Natural killer cell (primary cell): ENCODE measurements at regions not wholly inside any gene's neighbourhood (a gene's known extent, or its start where the extent isn't known, plus 50 kb on each side); places are given as distances from the start of the nearest gene placed in this dataset.

Experiments
- ATAC-seq, 3 donors: fragments of 150-1000 bp in 2 of 3; fragments of 200-7000 bp in 1 of 3; cut with Tn5 transposase; 1 replicate in 1 of 3; 2 replicates in 2 of 3; pipeline ENCODE4 v1.10.0; 2021; ENCODE audit warnings: mild to moderate bottlenecking in 2 of 3, moderate library complexity in 2 of 3
- DNase-seq, 2 donors: peaks; one replicate each; pipeline versions ENCODE4 v3.0.0 to v3.0.0-alpha.2; 2013 to 2021; ENCODE audit warnings: mixed read lengths in 1 of 2
- H3K27ac ChIP-seq: one replicate; pipeline ENCODE4 v1.5.1; 2013; ENCODE audit warnings: mild to moderate bottlenecking, low read length
- H3K27me3 ChIP-seq: one replicate; pipeline ENCODE4 v1.6.1; 2013; ENCODE audit warnings: low read length; ENCODE audit not compliant: control insufficient read depth, insufficient read depth
- H3K36me3 ChIP-seq: one replicate; pipeline ENCODE4 v1.6.1; 2013; ENCODE audit warnings: low read length; ENCODE audit not compliant: control insufficient read depth, insufficient read depth
- H3K4me1 ChIP-seq: one replicate; pipeline ENCODE4 v1.6.1; 2013; ENCODE audit warnings: low read length; ENCODE audit not compliant: control insufficient read depth, insufficient read depth
- H3K4me3 ChIP-seq: one replicate; pipeline ENCODE4 v1.5.1; 2013; ENCODE audit warnings: low read length
- H3K9me3 ChIP-seq: one replicate; pipeline ENCODE4 v1.6.1; 2013; ENCODE audit warnings: low read length; ENCODE audit not compliant: control insufficient read depth, insufficient read depth
- H3K27ac Mint-ChIP-seq, 2 donors: one replicate each; pipeline ENCODE4 v1.8.0; 2022; ENCODE audit warnings: mild to moderate bottlenecking in 2 of 2, mixed read lengths in 2 of 2, moderate library complexity in 1 of 2
- H3K27me3 Mint-ChIP-seq, 2 donors: one replicate each; pipeline ENCODE4 v1.8.0; 2022; ENCODE audit warnings: low read depth in 2 of 2, mixed read lengths in 2 of 2
- H3K36me3 Mint-ChIP-seq: one replicate; pipeline ENCODE4 v1.8.0; 2022; ENCODE audit warnings: mixed read lengths
- H3K4me1 Mint-ChIP-seq, 2 donors: one replicate each; pipeline ENCODE4 v1.8.0; 2022; ENCODE audit warnings: mixed read lengths in 2 of 2
- H3K4me3 Mint-ChIP-seq: one replicate; pipeline ENCODE4 v1.8.0; 2022; ENCODE audit warnings: mild to moderate bottlenecking, moderate library complexity, mixed read lengths
- H3K9me3 Mint-ChIP-seq, 2 donors: one replicate each; pipeline ENCODE4 v1.8.0; 2022; ENCODE audit warnings: mixed read lengths in 2 of 2
- CTCF ChIP-seq: fragments of 200-600 bp; IDR thresholded peaks from one replicate; pipeline ENCODE4 v1.8.0; 2022; ENCODE audit warnings: antibody characterized with exemption
- WGBS: methylation state at CpG from one replicate; pipeline ENCODE4 v1.1.7; 2013; ENCODE audit warnings: missing lambda C conversion rate; ENCODE audit not compliant: insufficient coverage; 5-methylcytosine and 5-hydroxymethylcytosine counted together
- intact Hi-C: fragments of 100-400 bp; cut with micrococcal nuclease; formaldehyde crosslinking; loops from one replicate; pipeline ENCODE4 v1.14.2; 2022

GRCh38 chr6:90807791-90808701 is 221.2 kb upstream of the MAP3K7 start:
- Histone ChIP-seq H3K4me3 (no peak overlapping the region), H3K36me3 (no peaks in the 10 kb centered on the region)
- WGBS, result 93% methylated on average over 4 of the region's 6 CpGs

GRCh38 chr6:90805619-90806155 is 218.8 kb upstream of the MAP3K7 start:
- Histone ChIP-seq H3K4me1 (no peaks in the 10 kb centered on the region), H3K27ac (no peak overlapping the region), H3K9me3 (no peaks in the 10 kb centered on the region), H3K4me3 (no peak overlapping the region), H3K27me3 (no peaks in the 10 kb centered on the region), H3K36me3 (no peaks in the 10 kb centered on the region)
- no peak overlapping the region for H3K27ac Mint-ChIP-seq
- no peaks in the 10 kb centered on the region for H3K4me1 Mint-ChIP-seq
- 93% methylated on average over 1 of the region's 1 CpG for WGBS
- no peak for ATAC-seq
- TF ChIP-seq CTCF, result no peak
- no peaks in the 10 kb centered on the region for H3K36me3 Mint-ChIP-seq
- intact Hi-C loops, result no loop called here
- no peak overlapping the region for H3K4me3 Mint-ChIP-seq
- no peak for DNase-seq
- H3K9me3 Mint-ChIP-seq, result peaks cover 0 to 2% of the 10 kb centered on the region in 2 donors
- H3K27me3 Mint-ChIP-seq, result peaks cover 0 to 2% of the 10 kb centered on the region in 2 donors

More at GRCh38 chr6:90807791-90808701, 221.2 kb upstream of the MAP3K7 start:
- ATAC-seq (no peak), DNase-seq (no peak)
- no peak for TF ChIP-seq CTCF
- no peak overlapping the region for H3K27ac Mint-ChIP-seq
- no peaks in the 10 kb centered on the region for H3K9me3 ChIP-seq
- H3K27me3 Mint-ChIP-seq, result peaks cover 0 to 2% of the 10 kb centered on the region in 2 donors
- H3K27ac ChIP-seq, result no peak overlapping the region
- H3K36me3 Mint-ChIP-seq, result no peaks in the 10 kb centered on the region
- no peaks in the 10 kb centered on the region for H3K4me1 ChIP-seq
- intact Hi-C loops, result no loop called here
- H3K27me3 ChIP-seq, result no peaks in the 10 kb centered on the region
- no peaks in the 10 kb centered on the region for H3K4me1 Mint-ChIP-seq
- no peak overlapping the region for H3K4me3 Mint-ChIP-seq
- peaks cover 2% of the 10 kb centered on the region in 2 donors for H3K9me3 Mint-ChIP-seq

GRCh38 chr6:90803956-90804355 is 217.1 kb upstream of the MAP3K7 start:
- Histone ChIP-seq H3K27ac (no peak overlapping the region), H3K4me3 (no peak overlapping the region), H3K4me1 (no peaks in the 10 kb centered on the region), H3K36me3 (no peaks in the 10 kb centered on the region), H3K9me3 (no peaks in the 10 kb centered on the region), H3K27me3 (no peaks in the 10 kb centered on the region)
- WGBS, result 88% methylated on average over 2 of the region's 2 CpGs
- H3K9me3 Mint-ChIP-seq, result peaks cover 0 to 2% of the 10 kb centered on the region in 2 donors
- no peaks in the 10 kb centered on the region for H3K4me1 Mint-ChIP-seq
- intact Hi-C loops, result no loop called here
- no peak overlapping the region for H3K4me3 Mint-ChIP-seq
- ATAC-seq, result no peak
- H3K36me3 Mint-ChIP-seq, result no peaks in the 10 kb centered on the region
- no peak overlapping the region for H3K27ac Mint-ChIP-seq
- no peak for TF ChIP-seq CTCF
- DNase-seq, result no peak
- peaks cover 0 to 2% of the 10 kb centered on the region in 2 donors for H3K27me3 Mint-ChIP-seq
